ENCODE measurements at regions not wholly inside any gene's neighbourhood (a gene's known extent, or its start where the extent isn't known, plus 50 kb on each side); places are given as distances from the start of the nearest gene placed in this dataset.
"Not testable (repeated sequence)": the region's sequence is repeated elsewhere in the genome, so short reads cannot be mapped to it uniquely, and the experiment has no call there.

DNA sequence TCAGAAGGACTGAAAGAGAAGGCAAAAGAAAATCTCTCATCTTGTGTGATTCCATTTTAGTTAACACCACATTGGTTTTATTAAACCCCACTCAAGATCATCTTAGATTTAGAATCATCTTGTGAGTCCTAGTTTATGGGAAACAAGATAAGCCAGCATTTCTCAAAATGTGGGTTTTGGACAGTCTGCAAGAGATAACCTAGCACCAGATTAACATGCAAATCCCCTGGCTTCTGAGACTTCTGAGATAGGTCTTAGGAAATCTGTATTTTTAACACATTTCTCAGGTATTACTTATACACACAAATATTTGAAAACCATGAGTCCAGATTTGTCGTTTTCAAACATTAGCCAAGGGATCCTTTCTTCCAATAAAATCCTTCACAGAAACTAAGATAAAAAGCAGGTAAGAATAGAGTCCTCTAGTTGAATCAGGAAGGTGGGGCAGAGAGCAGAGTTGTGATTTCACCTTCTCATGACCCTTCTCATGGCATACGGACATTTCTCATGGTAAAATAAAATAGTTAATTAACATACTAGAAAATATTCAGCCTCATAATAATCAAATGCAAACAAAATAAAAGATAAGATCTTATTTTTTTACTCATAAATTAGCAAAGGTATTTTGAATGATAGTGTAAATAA lies 287.2 kb upstream of the FN1 start:
- no peak for TF ChIP-seq POLR2A (IDR thresholded peaks at IDR 0.05)
- TF ChIP-seq, protein P1, sequence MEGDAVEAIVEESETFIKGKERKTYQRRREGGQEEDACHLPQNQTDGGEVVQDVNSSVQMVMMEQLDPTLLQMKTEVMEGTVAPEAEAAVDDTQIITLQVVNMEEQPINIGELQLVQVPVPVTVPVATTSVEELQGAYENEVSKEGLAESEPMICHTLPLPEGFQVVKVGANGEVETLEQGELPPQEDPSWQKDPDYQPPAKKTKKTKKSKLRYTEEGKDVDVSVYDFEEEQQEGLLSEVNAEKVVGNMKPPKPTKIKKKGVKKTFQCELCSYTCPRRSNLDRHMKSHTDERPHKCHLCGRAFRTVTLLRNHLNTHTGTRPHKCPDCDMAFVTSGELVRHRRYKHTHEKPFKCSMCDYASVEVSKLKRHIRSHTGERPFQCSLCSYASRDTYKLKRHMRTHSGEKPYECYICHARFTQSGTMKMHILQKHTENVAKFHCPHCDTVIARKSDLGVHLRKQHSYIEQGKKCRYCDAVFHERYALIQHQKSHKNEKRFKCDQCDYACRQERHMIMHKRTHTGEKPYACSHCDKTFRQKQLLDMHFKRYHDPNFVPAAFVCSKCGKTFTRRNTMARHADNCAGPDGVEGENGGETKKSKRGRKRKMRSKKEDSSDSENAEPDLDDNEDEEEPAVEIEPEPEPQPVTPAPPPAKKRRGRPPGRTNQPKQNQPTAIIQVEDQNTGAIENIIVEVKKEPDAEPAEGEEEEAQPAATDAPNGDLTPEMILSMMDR (IDR thresholded peaks at IDR 0.05): no peak
- intact Hi-C loops (cut with DNase I): no loop called here
- H3K36me3 ChIP-seq: no peaks in the 10 kb centered on the region
- no peak overlapping the region for H3K4me3 ChIP-seq
- peaks cover 0 to 10% (median 0%) of the 10 kb centered on the region in 4 donors for H3K4me1 ChIP-seq
- ATAC-seq: no peak
- 63% methylated on average over 2 of the region's 2 CpGs for WGBS (ENCODE audit: insufficient coverage, low coverage, low lambda C conversion rate, missing lambda C conversion rate)
- DNase-seq: no peak
- H3K9me3 ChIP-seq: no peaks in the 10 kb centered on the region
- H3K27ac ChIP-seq: no peak overlapping the region
- no peaks in the 10 kb centered on the region for H3K27me3 ChIP-seq

DNA sequence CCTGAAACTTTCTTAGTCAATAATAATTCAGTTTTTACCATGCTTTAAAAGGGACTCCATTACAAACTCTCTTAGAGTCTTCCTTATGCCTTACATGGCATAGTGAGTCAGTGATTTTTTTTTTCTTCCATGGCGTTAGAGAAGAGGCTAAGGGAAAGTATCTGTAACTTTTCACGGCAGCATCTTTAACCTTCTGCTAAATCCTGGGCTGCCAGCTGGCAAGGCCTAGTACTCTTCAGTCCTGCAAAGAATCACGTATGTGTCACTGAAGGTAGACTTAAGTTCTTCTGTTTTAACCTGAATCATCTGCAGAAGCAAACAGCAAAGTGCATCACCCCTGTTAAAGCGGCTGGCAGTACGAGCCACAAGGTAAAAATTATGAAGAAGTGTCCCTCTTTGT lies 286.3 kb upstream of the FN1 start:
- Histone ChIP-seq H3K27me3 (no peaks in the 10 kb centered on the region), H3K4me3 (no peak overlapping the region), H3K36me3 (no peaks in the 10 kb centered on the region), H3K27ac (no peak overlapping the region), H3K4me1 (peaks cover 0 to under 1% (median 0%) of the 10 kb centered on the region in 4 donors), H3K9me3 (no peaks in the 10 kb centered on the region)
- intact Hi-C loops (cut with DNase I): no loop called here
- ATAC-seq (no peak), DNase-seq (no peak)
- WGBS (ENCODE audit: insufficient coverage, low coverage, low lambda C conversion rate, missing lambda C conversion rate): 70% methylated on average over 5 of the region's 5 CpGs
- TF ChIP-seq, protein P1 (IDR thresholded peaks at IDR 0.05): no peak
- no peak for TF ChIP-seq POLR2A (IDR thresholded peaks at IDR 0.05)

DNA sequence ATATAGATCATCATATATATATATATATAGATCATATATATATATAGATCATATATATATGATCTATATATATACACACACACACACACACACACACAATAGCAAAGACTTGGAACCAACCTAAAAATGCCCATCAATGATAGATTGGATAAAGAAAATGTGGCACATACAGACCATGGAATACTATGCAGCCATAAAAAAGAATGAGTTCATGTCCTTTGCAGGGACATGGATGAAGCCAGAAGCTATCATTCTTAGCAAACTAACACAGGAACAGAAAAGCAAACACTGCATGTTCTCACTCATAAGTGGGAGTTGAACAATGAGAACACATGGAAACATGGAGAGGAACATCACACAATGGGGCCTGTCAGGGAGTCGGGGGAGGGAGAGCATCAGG lies 285.6 kb upstream of the FN1 start:
- H3K27me3 ChIP-seq; ATAC-seq; H3K4me1 ChIP-seq; H3K27ac ChIP-seq; H3K36me3 ChIP-seq; intact Hi-C loops (cut with DNase I); H3K9me3 ChIP-seq; DNase-seq; H3K4me3 ChIP-seq: not testable (repeated sequence)
- 90% methylated on average over 1 of the region's 1 CpG for WGBS (ENCODE audit: insufficient coverage, low coverage, low lambda C conversion rate, missing lambda C conversion rate)

DNA sequence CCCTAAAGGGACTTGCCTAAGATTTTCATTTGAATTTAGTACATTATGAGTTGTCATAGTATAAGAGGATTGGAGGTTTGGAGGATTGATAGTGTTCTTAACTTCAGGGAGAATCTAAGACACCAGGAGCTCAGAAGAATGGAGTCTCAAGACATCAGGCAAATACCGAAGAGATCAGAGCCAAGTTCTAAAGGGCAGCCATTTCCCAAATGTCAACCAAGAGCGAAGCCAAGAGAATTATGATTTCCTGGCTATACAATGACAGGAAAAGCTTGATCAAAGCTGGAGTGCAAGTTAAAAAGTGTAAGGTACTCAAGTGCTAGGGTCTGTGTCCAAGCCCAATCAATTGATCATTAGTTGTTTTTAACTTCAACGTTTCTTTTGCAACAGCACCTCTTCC lies 283.0 kb upstream of the FN1 start:
- Histone ChIP-seq H3K4me1 (peaks cover 0 to 6% (median 0%) of the 10 kb centered on the region in 4 donors), H3K27me3 (no peaks in the 10 kb centered on the region), H3K27ac (no peak overlapping the region), H3K36me3 (no peaks in the 10 kb centered on the region), H3K4me3 (no peak overlapping the region), H3K9me3 (no peaks in the 10 kb centered on the region)
- WGBS (ENCODE audit: insufficient coverage, low coverage, low lambda C conversion rate, missing lambda C conversion rate): 90% methylated on average over 3 of the region's 3 CpGs
- no peak for DNase-seq
- ATAC-seq: no peak
- intact Hi-C loops (cut with DNase I): no loop called here
- TF ChIP-seq, protein P1 (IDR thresholded peaks at IDR 0.05): no peak
- TF ChIP-seq POLR2A (IDR thresholded peaks at IDR 0.05): no peak

DNA sequence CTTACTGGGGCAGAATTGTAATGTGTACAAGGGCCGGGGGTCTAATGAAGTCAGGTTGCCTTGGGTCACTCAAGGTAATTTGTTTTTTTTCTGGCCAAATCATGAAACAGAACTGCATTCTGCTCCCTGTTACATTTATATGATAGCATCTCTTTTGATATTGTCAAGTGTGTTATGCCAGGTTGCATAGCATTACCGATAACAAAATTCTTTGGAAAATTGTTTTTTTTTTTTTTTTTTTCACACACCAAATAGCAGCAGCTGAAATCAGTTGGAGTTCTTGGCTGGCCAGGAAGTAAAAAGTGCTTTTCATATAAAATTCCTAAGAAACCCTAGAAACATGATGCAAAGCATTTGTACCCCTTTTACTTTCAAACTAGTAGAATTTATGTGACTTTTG lies 282.6 kb upstream of the FN1 start:
- Histone ChIP-seq H3K27ac (no peak overlapping the region), H3K36me3 (no peaks in the 10 kb centered on the region), H3K9me3 (no peaks in the 10 kb centered on the region), H3K4me3 (no peak overlapping the region), H3K27me3 (no peaks in the 10 kb centered on the region), H3K4me1 (peaks cover 0 to 10% (median 0%) of the 10 kb centered on the region in 4 donors)
- DNase-seq: no peak
- intact Hi-C loops (cut with DNase I): no loop called here
- TF ChIP-seq POLR2A (IDR thresholded peaks at IDR 0.05): no peak
- TF ChIP-seq, protein P1 (IDR thresholded peaks at IDR 0.05): no peak
- WGBS (ENCODE audit: insufficient coverage, low coverage, low lambda C conversion rate, missing lambda C conversion rate): 63% methylated on average over 2 of the region's 2 CpGs
- no peak for ATAC-seq

Measured in right lobe of liver (tissue), 6 donors.